HUES64 (cell line): ENCODE measurements at regions not wholly inside any gene's neighbourhood (a gene's known extent, or its start where the extent isn't known, plus 50 kb on each side); places are given as distances from the start of the nearest gene placed in this dataset.
"Not testable (repeated sequence)": the region's sequence is repeated elsewhere in the genome, so short reads cannot be mapped to it uniquely, and the experiment has no call there.

ENCODE experiments used
- H3K27ac ChIP-seq: 2 replicates; pipeline ENCODE4 v1.7.0; 2013; ENCODE audit warnings: low read depth, low read length, inconsistent platforms
- H3K27me3 ChIP-seq: 2 replicates; pipeline ENCODE4 v1.6.1; 2013; ENCODE audit warnings: mild to moderate bottlenecking, low read length; ENCODE audit not compliant: insufficient read depth
- H3K36me3 ChIP-seq: 2 replicates; pipeline ENCODE4 v1.6.1; 2013; ENCODE audit warnings: mild to moderate bottlenecking, low read length; ENCODE audit not compliant: insufficient read depth
- H3K4me1 ChIP-seq: 2 replicates; pipeline ENCODE4 v1.6.1; 2013; ENCODE audit warnings: mild to moderate bottlenecking, low read length, moderate library complexity; ENCODE audit not compliant: insufficient read depth
- H3K4me3 ChIP-seq: 2 replicates; pipeline ENCODE4 v1.5.1; 2013; ENCODE audit warnings: mild to moderate bottlenecking, low read length, moderate library complexity
- H3K9ac ChIP-seq: 2 replicates; pipeline ENCODE4 v1.6.1; 2013; ENCODE audit warnings: mild to moderate bottlenecking, low read depth, low read length
- H3K9me3 ChIP-seq: 2 replicates; pipeline ENCODE4 v1.6.1; 2013; ENCODE audit warnings: low read depth, low read length; ENCODE audit not compliant: insufficient read depth
- WGBS: fragments of 150-250, 120-280 bp; methylation state at CpG from one replicate; pipeline ENCODE4 v1.1.7; 2013; ENCODE audit warnings: missing lambda C conversion rate; 5-methylcytosine and 5-hydroxymethylcytosine counted together

- H3K27me3 ChIP-seq, H3K36me3 ChIP-seq, H3K27ac ChIP-seq, H3K9ac ChIP-seq, H3K4me3 ChIP-seq, H3K4me1 ChIP-seq: not testable (repeated sequence)
- peaks cover 19% of the 10 kb centered on the region for H3K9me3 ChIP-seq
- WGBS: 97% methylated on average over 25 of the region's 25 CpGs
Observed at GRCh38 chr10:85141520-85141919, 813.1 kb downstream of the CCSER2 start.

- WGBS: 82% methylated on average over 5 of the region's 5 CpGs
- Histone ChIP-seq H3K27ac (no peak overlapping the region), H3K27me3 (no peaks in the 10 kb centered on the region), H3K9ac (no peak overlapping the region), H3K4me1 (peaks cover 25% of the 10 kb centered on the region), H3K4me3 (no peak overlapping the region), H3K9me3 (peaks cover 19% of the 10 kb centered on the region), H3K36me3 (no peaks in the 10 kb centered on the region)
Observed at GRCh38 chr10:85145966-85146365, 817.6 kb downstream of the CCSER2 start.

- Histone ChIP-seq H3K4me1 (peaks cover 41% of the 10 kb centered on the region), H3K9ac (no peak overlapping the region), H3K36me3 (no peaks in the 10 kb centered on the region), H3K27me3 (no peaks in the 10 kb centered on the region), H3K9me3 (peaks cover 19% of the 10 kb centered on the region), H3K27ac (no peak overlapping the region), H3K4me3 (no peak overlapping the region)
- 94% methylated on average over 1 of the region's 1 CpG for WGBS
Observed at GRCh38 chr10:85147346-85148250, 819.2 kb downstream of the CCSER2 start.

GRCh38 chr10:85148693-85149640 is 820.6 kb downstream of the CCSER2 start:
- H3K36me3 ChIP-seq: no peaks in the 10 kb centered on the region
- no peak overlapping the region for H3K27ac ChIP-seq
- no peaks in the 10 kb centered on the region for H3K27me3 ChIP-seq
- H3K9me3 ChIP-seq: peaks cover 8% of the 10 kb centered on the region
- 87% methylated on average over 15 of the region's 15 CpGs for WGBS
- H3K4me1 ChIP-seq: peaks cover 46% of the 10 kb centered on the region
- no peak overlapping the region for H3K9ac ChIP-seq
- no peak overlapping the region for H3K4me3 ChIP-seq

GRCh38 chr10:85149766-85150165 is 821.4 kb downstream of the CCSER2 start:
- WGBS: no CpG with 5 or more reads among the region's 2 CpGs
- Histone ChIP-seq H3K4me3 (no peak overlapping the region), H3K4me1 (peaks cover 46% of the 10 kb centered on the region)

GRCh38 chr10:85151506-85151905 is 823.1 kb downstream of the CCSER2 start:
- Histone ChIP-seq H3K4me1 (peaks cover 46% of the 10 kb centered on the region), H3K9me3 (no peaks in the 10 kb centered on the region), H3K27ac (peak overlapping the region; percentile 56; the same call in 1 of the 2 replicates), H3K9ac (no peak overlapping the region), H3K4me3 (no peak overlapping the region), H3K27me3 (no peaks in the 10 kb centered on the region), H3K36me3 (no peaks in the 10 kb centered on the region)
- 74% methylated on average over 3 of the region's 3 CpGs for WGBS

More at GRCh38 chr10:85149766-85150165, 821.4 kb downstream of the CCSER2 start:
- Histone ChIP-seq H3K36me3 (no peaks in the 10 kb centered on the region), H3K9ac (no peak overlapping the region), H3K27ac (no peak overlapping the region), H3K9me3 (peaks cover under 1% of the 10 kb centered on the region; the same call in 1 of the 2 replicates), H3K27me3 (no peaks in the 10 kb centered on the region)

- H3K4me1 ChIP-seq: peaks cover 46% of the 10 kb centered on the region
- no peaks in the 10 kb centered on the region for H3K9me3 ChIP-seq
- 36% methylated on average over 3 of the region's 3 CpGs for WGBS
- H3K4me3 ChIP-seq: no peak overlapping the region
- H3K27me3 ChIP-seq: no peaks in the 10 kb centered on the region
- no peaks in the 10 kb centered on the region for H3K36me3 ChIP-seq
- no peak overlapping the region for H3K27ac ChIP-seq
- H3K9ac ChIP-seq: no peak overlapping the region
Observed at GRCh38 chr10:85152496-85152895, 824.1 kb downstream of the CCSER2 start.

GRCh38 chr10:85152911-85153310 is 824.5 kb downstream of the CCSER2 start:
- H3K27ac ChIP-seq: no peak overlapping the region
- no peaks in the 10 kb centered on the region for H3K27me3 ChIP-seq
- no peaks in the 10 kb centered on the region for H3K36me3 ChIP-seq
- H3K4me1 ChIP-seq: peaks cover 45% of the 10 kb centered on the region
- H3K9me3 ChIP-seq: no peaks in the 10 kb centered on the region
- 97% methylated on average over 1 of the region's 1 CpG for WGBS
- H3K4me3 ChIP-seq: no peak overlapping the region
- no peak overlapping the region for H3K9ac ChIP-seq

GRCh38 chr10:85157206-85157605 is 828.8 kb downstream of the CCSER2 start:
- Histone ChIP-seq H3K36me3 (no peaks in the 10 kb centered on the region), H3K4me1 (peaks cover 9% of the 10 kb centered on the region), H3K27ac (no peak overlapping the region), H3K4me3 (no peak overlapping the region), H3K27me3 (no peaks in the 10 kb centered on the region), H3K9me3 (no peaks in the 10 kb centered on the region), H3K9ac (no peak overlapping the region)
- 100% methylated on average over 2 of the region's 4 CpGs for WGBS

- Histone ChIP-seq H3K9ac (no peak overlapping the region), H3K27ac (no peak overlapping the region), H3K9me3 (no peaks in the 10 kb centered on the region), H3K27me3 (no peaks in the 10 kb centered on the region), H3K4me1 (no peaks in the 10 kb centered on the region), H3K4me3 (no peak overlapping the region), H3K36me3 (no peaks in the 10 kb centered on the region)
- 94% methylated on average over 6 of the region's 6 CpGs for WGBS
Observed at GRCh38 chr10:85168243-85168642, 839.9 kb downstream of the CCSER2 start.

GRCh38 chr10:85170026-85170425 is 841.6 kb downstream of the CCSER2 start:
- WGBS: 92% methylated on average over 1 of the region's 1 CpG
- Histone ChIP-seq H3K36me3 (no peaks in the 10 kb centered on the region), H3K4me3 (no peak overlapping the region), H3K27ac (no peak overlapping the region), H3K4me1 (no peaks in the 10 kb centered on the region), H3K27me3 (no peaks in the 10 kb centered on the region), H3K9me3 (no peaks in the 10 kb centered on the region), H3K9ac (no peak overlapping the region)
